Keratinocyte (primary cell): ENCODE measurements at regions not wholly inside any gene's neighbourhood (a gene's known extent, or its start where the extent isn't known, plus 50 kb on each side); places are given as distances from the start of the nearest gene placed in this dataset.

ENCODE experiments used
- EZH2 ChIP-seq: IDR thresholded peaks from one replicate; pipeline ENCODE4 v1.6.1; 2012; ENCODE audit warnings: inconsistent platforms, mild to moderate bottlenecking, low read length, moderate library complexity
- TF ChIP-seq, protein P1 (sequence below), 3 experiments: IDR thresholded peaks in 1 of 3; conservative IDR thresholded peaks in 1 of 3; optimal IDR thresholded peaks in 1 of 3; 2 replicates in 2 of 3; 3 replicates in 1 of 3; pipeline versions ENCODE3 to v1.5.1; 2011; ENCODE audit warnings: low read length in 3 of 3, mild to moderate bottlenecking in 3 of 3, moderate library complexity in 2 of 3, control low read depth in 1 of 3, inconsistent platforms in 1 of 3; ENCODE audit not compliant: insufficient read depth in 2 of 3; ENCODE audit errors: extremely low read depth in 1 of 3

DNA sequence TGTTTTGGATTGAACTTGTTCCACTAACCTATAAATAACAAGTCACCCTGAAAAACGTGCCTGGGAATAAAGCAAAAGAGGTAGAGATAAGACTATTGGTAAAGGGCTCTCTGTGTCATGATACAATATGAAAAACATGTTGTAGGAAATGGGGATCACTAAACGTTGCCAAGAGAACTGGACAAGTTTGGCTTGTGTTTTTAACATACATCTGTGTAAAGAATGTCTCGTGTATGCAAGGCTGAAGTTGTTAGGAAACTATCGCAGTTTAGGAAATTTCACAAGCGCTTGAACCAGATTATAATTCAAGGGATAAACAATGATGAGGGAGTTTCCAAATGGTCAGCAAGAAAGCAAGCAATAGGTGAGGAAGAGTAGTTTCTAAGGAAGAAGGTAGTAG lies 655.8 kb downstream of the PCDH7 start:
- TF ChIP-seq, protein P1, sequence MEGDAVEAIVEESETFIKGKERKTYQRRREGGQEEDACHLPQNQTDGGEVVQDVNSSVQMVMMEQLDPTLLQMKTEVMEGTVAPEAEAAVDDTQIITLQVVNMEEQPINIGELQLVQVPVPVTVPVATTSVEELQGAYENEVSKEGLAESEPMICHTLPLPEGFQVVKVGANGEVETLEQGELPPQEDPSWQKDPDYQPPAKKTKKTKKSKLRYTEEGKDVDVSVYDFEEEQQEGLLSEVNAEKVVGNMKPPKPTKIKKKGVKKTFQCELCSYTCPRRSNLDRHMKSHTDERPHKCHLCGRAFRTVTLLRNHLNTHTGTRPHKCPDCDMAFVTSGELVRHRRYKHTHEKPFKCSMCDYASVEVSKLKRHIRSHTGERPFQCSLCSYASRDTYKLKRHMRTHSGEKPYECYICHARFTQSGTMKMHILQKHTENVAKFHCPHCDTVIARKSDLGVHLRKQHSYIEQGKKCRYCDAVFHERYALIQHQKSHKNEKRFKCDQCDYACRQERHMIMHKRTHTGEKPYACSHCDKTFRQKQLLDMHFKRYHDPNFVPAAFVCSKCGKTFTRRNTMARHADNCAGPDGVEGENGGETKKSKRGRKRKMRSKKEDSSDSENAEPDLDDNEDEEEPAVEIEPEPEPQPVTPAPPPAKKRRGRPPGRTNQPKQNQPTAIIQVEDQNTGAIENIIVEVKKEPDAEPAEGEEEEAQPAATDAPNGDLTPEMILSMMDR (optimal IDR thresholded peaks at IDR 0.05 in 1 of 3, IDR thresholded peaks at IDR 0.05 in 1 of 3, conservative IDR thresholded peaks at IDR 0.05 in 1 of 3; ENCODE audit: extremely low read depth in 1 of 3, insufficient read depth in 2 of 3, low read length in 3 of 3): no peak
- TF ChIP-seq EZH2: no peak
